Testis (tissue), 2 donors: ENCODE measurements at regions not wholly inside any gene's neighbourhood (a gene's known extent, or its start where the extent isn't known, plus 50 kb on each side); places are given as distances from the start of the nearest gene placed in this dataset.

Experiments used
- CTCF ChIP-seq, 3 experiments: fragments of 450-650 bp in 2 of 3; fragments of 200-600 bp in 1 of 3; sonication (generic) in 1 of 3; IDR thresholded peaks; one replicate each; pipeline ENCODE4 v1.5.1; 2016 to 2019; ENCODE audit warnings: antibody characterized with exemption in 3 of 3, mild to moderate bottlenecking in 2 of 3, moderate library complexity in 1 of 3
- POLR2A ChIP-seq: fragments of 450-650 bp; IDR thresholded peaks from one replicate; pipeline ENCODE4 v1.6.1; 2017; ENCODE audit warnings: antibody characterized with exemption, mild to moderate bottlenecking, moderate library complexity

GRCh38 chr5:2015124-2015848 lies 132.6 kb upstream of the IRX4 start:
- no peak for TF ChIP-seq CTCF (IDR thresholded peaks at IDR 0.05)
- TF ChIP-seq POLR2A, result no peak
